Activated naive CD4-positive, alpha-beta T cell (primary cell): ENCODE measurements at regions not wholly inside any gene's neighbourhood (a gene's known extent, or its start where the extent isn't known, plus 50 kb on each side); places are given as distances from the start of the nearest gene placed in this dataset.

Experiments used
- DNase-seq, 4 experiments: peaks; one replicate each; lab custom pipeline; 2025; lab: John Stamatoyannopoulos, UW

- DNase-seq: no peak
Measured at GRCh38 chr2:217227794-217228193, 367.9 kb upstream of the TNP1 start.

- no peak for DNase-seq
Measured at GRCh38 chr2:217225596-217225995, 365.7 kb upstream of the TNP1 start.

- DNase-seq: no peak
Measured at GRCh38 chr2:217223222-217223930, 363.5 kb upstream of the TNP1 start.

- no peak for DNase-seq
Measured at GRCh38 chr2:217222309-217222910, 362.5 kb upstream of the TNP1 start.

- no peak for DNase-seq
Measured at GRCh38 chr2:217220228-217221013, 360.6 kb upstream of the TNP1 start.

- no peak for DNase-seq
Measured at GRCh38 chr2:217219164-217219520, 359.3 kb upstream of the TNP1 start.

- DNase-seq: no peak
Measured at GRCh38 chr2:217218269-217219163, 358.7 kb upstream of the TNP1 start.

- no peak for DNase-seq
Measured at GRCh38 chr2:217216982-217217381, 357.1 kb upstream of the TNP1 start.

GRCh38 chr2:217216316-217216715, 356.5 kb upstream of the TNP1 start:
- no peak for DNase-seq

GRCh38 chr2:217215877-217216276, 356.0 kb upstream of the TNP1 start:
- DNase-seq: no peak

- no peak for DNase-seq
Measured at GRCh38 chr2:217208867-217209266, 349.0 kb upstream of the TNP1 start.

- no peak for DNase-seq
Measured at GRCh38 chr2:217207699-217208010, 347.8 kb upstream of the TNP1 start.

GRCh38 chr2:217206907-217207698, 347.2 kb upstream of the TNP1 start:
- no peak for DNase-seq

- DNase-seq: no peak
Measured at GRCh38 chr2:217206016-217206725, 346.3 kb upstream of the TNP1 start.

GRCh38 chr2:217204358-217204757, 344.5 kb upstream of the TNP1 start:
- DNase-seq: no peak

- DNase-seq: no peak
Measured at GRCh38 chr2:217203086-217203485, 343.2 kb upstream of the TNP1 start.

- no peak for DNase-seq
Measured at GRCh38 chr2:217199255-217199630, 339.4 kb upstream of the TNP1 start.

GRCh38 chr2:217195658-217196446, 336.0 kb upstream of the TNP1 start:
- no peak for DNase-seq

- no peak for DNase-seq
Measured at GRCh38 chr2:217195016-217195415, 335.2 kb upstream of the TNP1 start.
